ENCODE measurements at regions not wholly inside any gene's neighbourhood (a gene's known extent, or its start where the extent isn't known, plus 50 kb on each side); places are given as distances from the start of the nearest gene placed in this dataset.

GRCh38 chr7:1286946-1287645 is 54.4 kb downstream of the UNCX start:
- no peak for DNase-seq (ENCODE audit: low spot score)

- DNase-seq (ENCODE audit: low spot score) = no peak
Measured at GRCh38 chr7:1287752-1288201, 55.1 kb downstream of the UNCX start.

- no peak for DNase-seq (ENCODE audit: low spot score)
Measured at GRCh38 chr7:1288390-1288995, 55.8 kb downstream of the UNCX start.

- DNase-seq (ENCODE audit: low spot score) = no peak
Measured at GRCh38 chr7:1288996-1289551, 56.4 kb downstream of the UNCX start.

GRCh38 chr7:1289666-1290025 is 57.0 kb downstream of the UNCX start:
- DNase-seq (ENCODE audit: low spot score) = no peak

GRCh38 chr7:1290026-1290678 is 57.5 kb downstream of the UNCX start:
- peak; percentile 64 for DNase-seq (ENCODE audit: low spot score)

- no peak for DNase-seq (ENCODE audit: low spot score)
Measured at GRCh38 chr7:1290679-1291356, 58.1 kb downstream of the UNCX start.

GRCh38 chr7:1291357-1291689 is 58.7 kb downstream of the UNCX start:
- DNase-seq (ENCODE audit: low spot score) = no peak

GRCh38 chr7:1291845-1292765 is 59.4 kb downstream of the UNCX start:
- no peak for DNase-seq (ENCODE audit: low spot score)

GRCh38 chr7:1292972-1293830 is 60.5 kb downstream of the UNCX start:
- DNase-seq (ENCODE audit: low spot score) = no peak

- no peak for DNase-seq (ENCODE audit: low spot score)
Measured at GRCh38 chr7:1293950-1294411, 61.3 kb downstream of the UNCX start.

GRCh38 chr7:1295776-1296355 is 63.2 kb downstream of the UNCX start:
- DNase-seq (ENCODE audit: low spot score) = no peak

GRCh38 chr7:1296356-1296981 is 63.8 kb downstream of the UNCX start:
- DNase-seq (ENCODE audit: low spot score) = no peak

- no peak for DNase-seq (ENCODE audit: low spot score)
Measured at GRCh38 chr7:1297017-1297960, 64.6 kb downstream of the UNCX start.

- DNase-seq (ENCODE audit: low spot score) = no peak
Measured at GRCh38 chr7:1298051-1298930, 65.6 kb downstream of the UNCX start.

- DNase-seq (ENCODE audit: low spot score) = no peak
Measured at GRCh38 chr7:1298931-1299885, 66.5 kb downstream of the UNCX start.
